COLO668 (cell line): ENCODE measurements at regions not wholly inside any gene's neighbourhood (a gene's known extent, or its start where the extent isn't known, plus 50 kb on each side); places are given as distances from the start of the nearest gene placed in this dataset.

Source experiments
- DNase-seq: peaks from one replicate; lab custom pipeline; 2025; ENCODE audit not compliant: unreplicated experiment; lab: John Stamatoyannopoulos, UW

- no peak for DNase-seq
Measured at GRCh38 chr9:31615966-31616365, 768.5 kb upstream of the ACO1 start.

GRCh38 chr9:31623511-31623910 lies 760.9 kb upstream of the ACO1 start:
- no peak for DNase-seq

DNA sequence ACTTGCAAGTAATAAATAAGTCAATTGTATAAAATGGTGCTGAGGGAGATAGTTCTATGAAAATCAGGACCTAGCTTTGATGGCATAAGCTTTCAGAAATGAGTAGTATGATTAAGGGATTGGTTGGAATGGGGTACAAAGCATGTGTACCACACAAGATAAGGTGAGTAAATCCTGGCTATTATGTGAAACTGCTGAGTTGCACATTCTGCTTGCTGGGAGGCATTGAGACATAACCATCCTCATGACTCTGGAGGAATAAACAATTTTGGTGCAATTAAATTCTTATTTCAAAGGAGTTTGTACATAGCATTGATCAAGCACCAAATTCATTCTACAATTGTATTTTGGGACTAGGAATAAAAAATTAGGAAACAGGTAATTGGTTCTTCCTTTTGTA lies 755.2 kb upstream of the ACO1 start:
- no peak for DNase-seq

- DNase-seq, result no peak
Measured at GRCh38 chr9:31637265-31637664, 747.2 kb upstream of the ACO1 start.

GRCh38 chr9:31637861-31638260 lies 746.6 kb upstream of the ACO1 start:
- DNase-seq, result no peak

- DNase-seq, result no peak
Measured at GRCh38 chr9:31639451-31639850, 745.0 kb upstream of the ACO1 start.

DNA sequence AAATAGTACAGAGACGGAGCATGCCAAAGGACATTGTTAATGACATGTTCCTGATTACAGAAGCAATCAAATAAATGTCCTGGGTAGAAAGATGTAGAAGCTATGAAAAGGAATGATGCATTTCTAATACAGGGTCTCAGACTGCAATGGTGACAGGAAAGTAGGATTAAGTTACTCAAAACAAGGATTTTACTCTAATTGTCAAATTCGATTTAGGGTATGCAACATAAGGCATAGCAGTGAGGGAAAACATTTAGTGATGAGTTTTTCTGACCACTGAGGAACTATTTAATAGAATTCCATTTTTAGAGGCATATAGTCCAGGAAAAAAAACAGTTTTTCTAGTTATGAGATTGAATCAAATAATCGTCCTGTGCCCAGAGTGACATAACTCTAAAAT lies 715.1 kb upstream of the ACO1 start:
- no peak for DNase-seq

DNA sequence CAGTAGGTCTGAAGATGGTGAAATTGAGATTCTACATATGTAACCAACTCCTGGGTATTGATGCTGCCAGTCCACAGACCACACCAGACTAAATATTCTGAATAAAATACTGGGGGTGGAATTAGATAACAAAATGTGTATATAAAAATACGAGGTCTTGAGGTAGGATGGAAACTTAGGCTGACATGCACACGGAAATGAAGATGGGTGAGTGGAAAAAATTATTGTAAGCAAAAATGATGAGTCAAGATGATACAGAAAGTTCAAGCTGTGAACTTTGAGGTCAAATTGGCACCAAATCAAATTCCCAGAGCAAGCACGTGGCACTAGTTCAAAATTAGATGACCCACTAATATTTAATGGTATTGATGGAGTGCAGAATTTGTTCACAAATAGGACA lies 713.4 kb upstream of the ACO1 start:
- no peak for DNase-seq

GRCh38 chr9:31674264-31674663 lies 710.2 kb upstream of the ACO1 start:
- DNase-seq, result no peak

- no peak for DNase-seq
Measured at GRCh38 chr9:31677415-31677814, 707.0 kb upstream of the ACO1 start.

- DNase-seq, result no peak
Measured at GRCh38 chr9:31677877-31678276, 706.6 kb upstream of the ACO1 start.

- DNase-seq, result no peak
Measured at GRCh38 chr9:31683116-31683515, 701.3 kb upstream of the ACO1 start.

- DNase-seq, result no peak
Measured at GRCh38 chr9:31697956-31698355, 686.5 kb upstream of the ACO1 start.

DNA sequence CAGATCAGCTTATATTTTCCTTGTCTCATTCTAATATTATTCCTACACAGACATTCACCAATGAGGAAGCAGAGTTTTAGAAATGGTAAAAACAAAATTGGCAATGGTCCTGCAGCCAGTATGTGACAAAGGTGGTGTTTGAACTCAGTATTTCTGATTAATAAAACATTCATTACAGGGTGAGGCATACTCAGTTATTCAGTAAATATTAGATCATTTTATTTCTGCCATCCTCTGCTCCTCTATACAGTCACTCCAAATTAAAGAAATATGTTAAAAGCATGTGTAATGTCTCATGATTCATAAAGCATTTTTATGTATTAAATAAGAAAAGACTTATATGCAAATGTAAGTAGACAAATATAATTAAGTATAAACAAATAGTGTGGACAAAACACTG lies 684.6 kb upstream of the ACO1 start:
- DNase-seq, result no peak

- peak; percentile 14 for DNase-seq
Measured at GRCh38 chr9:31700252-31701045, 684.0 kb upstream of the ACO1 start.

- DNase-seq, result no peak
Measured at GRCh38 chr9:31702957-31703356, 681.5 kb upstream of the ACO1 start.

DNA sequence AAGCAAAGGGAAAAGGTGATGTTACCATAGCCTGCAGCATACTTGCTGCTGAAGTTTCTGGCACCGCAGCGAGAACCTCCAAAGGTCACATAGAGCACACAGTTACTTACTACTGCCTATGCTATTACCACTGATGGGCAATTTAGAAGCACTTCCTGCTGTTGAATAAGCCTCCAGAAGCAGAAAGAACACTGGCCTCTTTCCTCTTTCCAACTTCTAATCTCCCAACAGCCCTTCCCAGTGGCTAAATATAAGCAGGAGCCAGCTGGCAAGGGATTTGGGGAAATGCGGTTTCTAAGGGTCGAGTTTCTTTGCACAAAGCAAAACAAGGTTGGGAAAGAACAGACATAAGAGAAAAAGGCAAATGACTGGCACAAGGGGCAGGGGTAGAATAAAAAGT lies 669.2 kb upstream of the ACO1 start:
- DNase-seq, result no peak

- no peak for DNase-seq
Measured at GRCh38 chr9:31719262-31719661, 665.2 kb upstream of the ACO1 start.

DNA sequence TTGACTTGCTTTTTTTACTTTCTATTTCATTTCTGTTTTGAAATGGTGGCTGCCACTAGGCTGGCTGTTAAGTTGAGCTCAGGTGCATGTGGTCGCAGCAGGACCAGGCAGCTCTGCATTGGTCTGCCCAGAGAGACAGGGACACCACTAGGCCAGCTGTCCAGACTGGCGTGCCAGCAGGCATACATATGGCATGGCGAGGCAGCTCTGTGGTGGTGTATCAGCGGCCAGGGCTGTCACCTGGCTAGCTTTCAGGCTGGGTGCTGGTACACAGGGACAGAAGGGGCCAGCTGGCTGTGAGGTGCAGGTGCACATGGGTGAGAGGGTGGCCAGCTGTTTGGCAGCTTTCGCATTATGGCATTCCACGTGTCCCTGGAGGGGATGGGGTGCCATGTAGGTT lies 654.0 kb upstream of the ACO1 start:
- DNase-seq, result no peak

DNA sequence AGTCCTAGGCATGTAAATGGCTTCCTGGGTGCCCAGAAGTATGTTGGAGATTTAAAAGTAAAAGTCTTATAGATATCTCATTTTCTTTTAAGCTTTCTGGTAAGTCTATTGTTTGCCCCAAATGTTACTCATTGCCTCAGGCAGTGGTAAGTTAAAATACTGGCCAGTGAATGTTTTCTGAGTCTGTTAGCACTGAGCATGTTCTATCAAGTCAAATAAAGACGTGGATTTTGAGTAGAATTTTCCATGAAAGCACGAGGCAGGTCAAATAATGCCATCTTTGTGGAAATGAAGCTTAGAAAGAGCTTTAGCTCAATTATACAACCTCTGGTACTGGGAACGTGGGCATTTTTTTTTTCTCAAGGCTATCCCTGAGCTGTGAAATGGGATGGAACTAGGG lies 651.3 kb upstream of the ACO1 start:
- no peak for DNase-seq

DNA sequence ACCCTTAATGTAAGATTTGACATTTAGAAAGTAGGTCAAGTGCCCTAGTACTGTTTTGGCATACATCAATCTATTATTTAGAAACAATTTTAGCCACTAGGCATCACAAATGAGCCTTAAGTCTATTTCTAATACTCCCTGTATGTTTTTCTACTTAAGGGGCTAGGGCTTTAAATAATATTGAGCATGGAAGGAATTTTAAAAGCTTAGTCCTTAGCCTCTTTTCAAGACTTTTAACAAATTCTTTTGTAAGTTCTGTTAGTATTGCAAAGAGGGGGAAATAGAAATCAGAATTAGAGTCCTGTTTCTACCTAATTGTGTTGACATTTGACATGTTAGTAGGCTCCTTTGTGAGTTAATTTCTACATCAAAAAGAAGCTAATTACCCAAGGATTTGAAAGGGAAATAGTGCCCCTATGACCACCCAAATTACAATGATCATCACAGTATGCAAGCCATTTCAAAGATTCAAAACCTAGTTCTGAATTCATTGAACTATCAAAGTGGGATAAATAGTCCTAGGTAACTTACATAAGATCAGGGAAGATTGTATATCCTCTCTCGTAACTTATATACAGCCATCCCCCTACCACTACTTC lies 647.8 kb upstream of the ACO1 start:
- no peak for DNase-seq

DNA sequence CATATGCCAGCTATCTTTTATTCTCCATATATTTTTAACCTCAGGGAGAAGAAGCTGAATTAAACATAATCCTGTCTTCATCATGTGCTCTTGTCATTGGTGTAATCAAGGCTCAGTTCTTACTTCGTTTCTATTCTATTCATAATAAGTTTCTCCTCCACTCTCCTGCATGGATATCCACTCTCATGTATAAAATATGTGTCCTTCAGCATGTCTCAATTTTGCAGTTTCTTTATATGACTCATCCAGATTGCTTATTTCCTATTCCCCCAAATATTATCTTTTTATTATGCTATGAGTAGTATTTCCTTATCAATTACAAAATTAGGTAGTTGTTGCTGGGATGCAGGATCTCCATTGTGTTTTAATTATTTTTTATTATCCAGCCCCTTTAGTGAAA lies 643.7 kb upstream of the ACO1 start:
- no peak for DNase-seq

DNA sequence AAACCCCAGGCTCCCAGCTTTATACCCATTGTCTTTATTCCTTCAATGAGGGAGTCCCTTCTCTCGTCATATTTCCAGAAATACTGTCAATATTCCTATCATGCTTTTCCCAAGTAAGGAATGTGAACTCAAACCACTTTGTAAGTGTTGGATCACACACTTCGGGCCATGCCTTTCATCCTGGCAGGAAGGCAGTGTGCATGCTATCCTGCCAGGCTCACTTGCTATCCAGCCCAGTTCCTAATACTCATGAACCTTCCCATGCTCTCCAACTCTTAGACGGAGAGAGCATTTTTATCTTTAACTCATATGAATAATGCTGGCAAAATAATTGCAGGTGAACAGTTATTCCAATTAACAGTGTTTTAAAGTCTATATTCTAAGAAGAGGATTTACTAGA lies 639.9 kb upstream of the ACO1 start:
- no peak for DNase-seq
